Prostate gland (tissue), 2 donors: ENCODE measurements at regions not wholly inside any gene's neighbourhood (a gene's known extent, or its start where the extent isn't known, plus 50 kb on each side); places are given as distances from the start of the nearest gene placed in this dataset.

Source experiments
- DNase-seq: peaks from one replicate; pipeline ENCODE4 v3.0.0-alpha.2; 2019; ENCODE audit warnings: low spot score
- H3K27ac ChIP-seq, 2 donors: fragments of 200-600 bp; sonication (generic); 2 replicates each; pipeline ENCODE4 v1.5.1; 2017 to 2019
- H3K27me3 ChIP-seq: fragments of 200-600 bp; sonication (generic); replicated peaks from 2 replicates; pipeline ENCODE4 v1.5.1; 2019; ENCODE audit not compliant: insufficient read depth
- H3K36me3 ChIP-seq, 2 donors: fragments of 200-600 bp; sonication (generic); 1 replicate in 1 of 2; 2 replicates in 1 of 2; pipeline versions ENCODE4 v1.5.1 to v1.8.1; 2017 to 2019
- H3K4me1 ChIP-seq: fragments of 200-600 bp; sonication (generic); replicated peaks from 2 replicates; pipeline ENCODE4 v1.5.1; 2019
- H3K4me3 ChIP-seq, 2 donors: fragments of 200-600 bp; sonication (generic); 2 replicates each; pipeline ENCODE4 v1.5.1; 2017 to 2019
- H3K9me3 ChIP-seq: fragments of 200-600 bp; sonication (generic); 2 replicates; pipeline ENCODE4 v1.5.1; 2017
- CTCF ChIP-seq, 4 experiments: fragments of 200-600 bp in 2 of 4; fragments of 450-650 bp in 2 of 4; sonication (generic) in 2 of 4; IDR thresholded peaks; 1 replicate in 3 of 4; 2 replicates in 1 of 4; pipeline ENCODE4 v1.5.1; 2016 to 2019; ENCODE audit warnings: antibody characterized with exemption in 4 of 4, mild to moderate bottlenecking in 2 of 4, moderate library complexity in 2 of 4
- POLR2A ChIP-seq: fragments of 450-650 bp; IDR thresholded peaks from one replicate; pipeline ENCODE4 v1.6.1; 2016; ENCODE audit warnings: antibody characterized with exemption, mild to moderate bottlenecking
- POLR2AphosphoS5 ChIP-seq: sonication (generic); formaldehyde crosslinking; IDR thresholded peaks from one replicate; pipeline ENCODE4 v1.6.1; 2017; ENCODE audit warnings: antibody characterized with exemption
- WGBS: methylation state at CpG from one replicate; pipeline ENCODE4 v1.1.5; 2018; 5-methylcytosine and 5-hydroxymethylcytosine counted together
- intact Hi-C: fragments of 100-400 bp; cut with DNase I; formaldehyde crosslinking; loops from one replicate; pipeline ENCODE4 v1.14.2; 2022

DNA sequence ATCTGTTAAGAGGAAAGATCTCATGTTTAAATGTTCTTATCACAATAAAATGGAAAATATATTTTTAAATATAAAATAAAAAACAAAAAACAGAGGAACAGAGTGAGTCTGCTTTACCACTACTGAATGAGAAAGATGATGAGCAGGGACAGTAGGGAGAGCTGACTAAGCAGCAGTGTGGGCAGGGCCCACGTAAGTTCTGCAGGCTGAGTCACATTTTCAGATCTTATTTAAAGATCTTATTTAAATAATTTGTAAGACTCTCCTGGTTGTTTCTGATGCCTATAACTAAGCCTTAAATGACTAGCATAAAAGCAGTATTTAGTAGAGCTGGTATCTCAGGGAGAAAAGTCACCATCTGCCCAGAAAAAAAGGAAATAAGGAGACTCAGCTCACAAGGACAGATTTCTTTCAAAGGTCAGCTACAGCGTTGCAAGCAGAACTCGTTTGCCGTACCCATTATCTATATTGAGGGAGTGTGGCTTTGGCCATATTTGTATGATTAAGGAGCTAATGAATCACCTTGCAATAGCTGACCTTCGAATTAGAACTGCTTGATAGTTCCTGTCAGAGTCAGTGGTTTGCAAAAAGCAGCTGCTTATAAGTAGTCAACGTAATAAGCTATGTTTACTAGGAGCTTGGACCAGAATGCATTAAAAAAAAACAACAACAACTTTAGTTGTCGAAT, 322.1 kb upstream of the CHAC2 start:
- 64% methylated on average over 7 of the region's 7 CpGs for WGBS
- TF ChIP-seq CTCF (IDR thresholded peaks at IDR 0.05) = no peak
- H3K4me1 ChIP-seq = no peaks in the 10 kb centered on the region
- no peaks in the 10 kb centered on the region for H3K9me3 ChIP-seq
- no peak overlapping the region for H3K27ac ChIP-seq
- intact Hi-C loops = no loop called here
- DNase-seq = no peak
- H3K4me3 ChIP-seq = no peak overlapping the region
- H3K36me3 ChIP-seq = no peaks in the 10 kb centered on the region
- no peaks in the 10 kb centered on the region for H3K27me3 ChIP-seq

DNA sequence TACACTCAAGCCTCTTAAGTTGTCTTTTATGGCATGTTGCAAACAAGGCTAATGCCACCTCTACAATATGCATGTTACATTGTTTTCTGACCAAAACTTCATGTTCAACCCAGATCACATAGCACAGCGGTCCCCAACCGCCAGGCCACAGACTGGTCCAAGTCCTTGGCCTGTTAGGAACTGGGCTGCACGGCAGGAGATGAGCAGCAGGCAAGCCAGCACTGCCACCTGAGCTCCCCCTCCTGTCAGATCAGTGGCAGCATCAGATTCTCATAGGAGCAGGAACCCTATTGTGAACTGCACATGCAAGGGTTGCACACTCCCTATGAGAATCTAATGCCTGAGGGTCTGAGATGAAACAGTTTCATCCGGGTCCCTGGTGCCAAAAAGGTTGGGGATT, 324.8 kb upstream of the CHAC2 start:
- TF ChIP-seq CTCF (IDR thresholded peaks at IDR 0.05) = no peak
- no peak for TF ChIP-seq POLR2AphosphoS5
- no peak for TF ChIP-seq POLR2A
- intact Hi-C loops = no loop called here
- Histone ChIP-seq H3K4me3 (no peak overlapping the region), H3K27me3 (no peaks in the 10 kb centered on the region), H3K27ac (no peak overlapping the region), H3K4me1 (no peaks in the 10 kb centered on the region), H3K9me3 (no peaks in the 10 kb centered on the region), H3K36me3 (no peaks in the 10 kb centered on the region)
- no peak for DNase-seq
- WGBS = 79% methylated on average over 4 of the region's 4 CpGs

GRCh38 chr2:53442093-53442492, 325.5 kb upstream of the CHAC2 start:
- no peak overlapping the region for H3K27ac ChIP-seq
- H3K9me3 ChIP-seq = no peaks in the 10 kb centered on the region
- no peaks in the 10 kb centered on the region for H3K4me1 ChIP-seq
- H3K36me3 ChIP-seq = no peaks in the 10 kb centered on the region
- TF ChIP-seq CTCF (IDR thresholded peaks at IDR 0.05) (no peak), POLR2AphosphoS5 (no peak), POLR2A (no peak)
- H3K4me3 ChIP-seq = no peak overlapping the region
- intact Hi-C loops = no loop called here
- H3K27me3 ChIP-seq = no peaks in the 10 kb centered on the region
- no peak for DNase-seq

DNA sequence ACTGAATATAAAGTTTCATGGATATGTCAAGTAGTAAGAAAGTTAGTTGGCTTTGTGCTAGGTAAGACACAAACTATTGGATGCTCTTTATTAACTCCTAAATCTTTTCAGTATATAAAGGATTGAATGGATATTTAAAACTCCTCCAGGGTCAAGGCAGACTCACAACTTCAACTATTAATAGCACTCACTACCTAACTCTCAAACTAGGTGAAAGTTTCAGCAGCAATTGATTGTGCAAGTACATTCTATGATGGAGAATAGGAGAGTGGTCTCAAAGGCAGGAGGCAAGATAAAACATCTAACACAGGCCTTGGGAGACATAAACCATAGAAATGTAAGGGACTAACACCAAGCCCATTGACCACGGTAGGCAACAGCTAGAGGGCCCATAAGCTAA, 328.9 kb upstream of the CHAC2 start:
- Histone ChIP-seq H3K36me3 (no peaks in the 10 kb centered on the region), H3K27me3 (no peaks in the 10 kb centered on the region), H3K4me1 (no peaks in the 10 kb centered on the region), H3K4me3 (no peak overlapping the region), H3K9me3 (no peaks in the 10 kb centered on the region), H3K27ac (no peak overlapping the region)
- WGBS = 65% methylated on average over 1 of the region's 1 CpG
- intact Hi-C loops = no loop called here
- TF ChIP-seq POLR2AphosphoS5 (no peak), CTCF (IDR thresholded peaks at IDR 0.05) (no peak), POLR2A (no peak)
- no peak for DNase-seq

- TF ChIP-seq POLR2A (no peak), POLR2AphosphoS5 (no peak), CTCF (IDR thresholded peaks at IDR 0.05) (no peak)
- intact Hi-C loops = no loop called here
Observed at GRCh38 chr2:53438100-53438499, 329.5 kb upstream of the CHAC2 start.

More at GRCh38 chr2:53438100-53438499, 329.5 kb upstream of the CHAC2 start:
- Histone ChIP-seq H3K27me3 (no peaks in the 10 kb centered on the region), H3K27ac (no peak overlapping the region), H3K9me3 (no peaks in the 10 kb centered on the region), H3K4me3 (no peak overlapping the region), H3K4me1 (no peaks in the 10 kb centered on the region), H3K36me3 (no peaks in the 10 kb centered on the region)
- WGBS = 67% methylated on average over 1 of the region's 1 CpG
- DNase-seq = no peak
